ENCODE measurements at regions not wholly inside any gene's neighbourhood (a gene's known extent, or its start where the extent isn't known, plus 50 kb on each side); places are given as distances from the start of the nearest gene placed in this dataset.
"Not testable (repeated sequence)": the region's sequence is repeated elsewhere in the genome, so short reads cannot be mapped to it uniquely, and the experiment has no call there.

DNA sequence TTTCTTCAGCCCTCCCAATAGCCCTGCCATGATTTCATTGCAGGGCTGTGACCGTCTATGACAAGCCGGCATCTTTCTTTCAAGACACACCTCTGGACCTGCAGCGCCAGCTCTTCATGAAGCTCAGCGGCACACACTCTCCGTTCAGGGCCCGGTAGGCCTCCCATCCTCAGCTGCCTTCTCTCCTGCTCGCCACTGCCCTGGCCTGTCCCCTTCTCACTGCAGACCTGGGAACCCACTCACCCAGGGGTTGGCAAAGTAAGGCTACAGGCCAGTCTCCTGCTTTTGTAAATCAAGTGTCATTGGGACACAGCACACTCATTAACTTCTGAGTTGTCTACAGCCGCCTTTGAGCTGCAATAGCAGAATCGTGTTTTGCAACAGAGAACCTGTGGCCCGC lies 169.2 kb downstream of the ADRA2C start:
- TF ChIP-seq CTCF (optimal IDR thresholded peaks at IDR 0.05 in 1 of 3, IDR thresholded peaks at IDR 0.05 in 1 of 3, conservative IDR thresholded peaks at IDR 0.05 in 1 of 3; ENCODE audit: extremely low read depth in 1 of 3, insufficient read depth in 2 of 3, low read length in 3 of 3); EZH2 (IDR thresholded peaks at IDR 0.05; ENCODE audit: low read length): not testable (repeated sequence)
